Omental fat pad (tissue), 3 donors: ENCODE measurements at regions not wholly inside any gene's neighbourhood (a gene's known extent, or its start where the extent isn't known, plus 50 kb on each side); places are given as distances from the start of the nearest gene placed in this dataset.

Source experiments
- ATAC-seq: fragments of 150-250 bp; one replicate; pipeline ENCODE4 v1.9.1; 2016; ENCODE audit warnings: mild to moderate bottlenecking, moderate library complexity; ENCODE audit not compliant: low FRiP score
- DNase-seq: peaks from one replicate; pipeline ENCODE4 v3.0.0-alpha.2; 2019; ENCODE audit warnings: low spot score
- CTCF ChIP-seq, 3 donors: fragments of 450-650 bp; IDR thresholded peaks; one replicate each; pipeline ENCODE4 v1.5.1; 2016 to 2017; ENCODE audit warnings: antibody characterized with exemption in 3 of 3, mild to moderate bottlenecking in 3 of 3, moderate library complexity in 2 of 3

GRCh38 chr6:150651808-150652470 lies 52.3 kb downstream of the PLEKHG1 start:
- no peak for TF ChIP-seq CTCF (IDR thresholded peaks at IDR 0.05)
- no peak for DNase-seq
- ATAC-seq, result no peak

GRCh38 chr6:150652848-150653613 lies 53.3 kb downstream of the PLEKHG1 start:
- DNase-seq, result no peak
- no peak for ATAC-seq
- TF ChIP-seq CTCF (IDR thresholded peaks at IDR 0.05), result no peak

GRCh38 chr6:150654608-150655007 lies 54.9 kb downstream of the PLEKHG1 start:
- DNase-seq (no peak), ATAC-seq (no peak)
- no peak for TF ChIP-seq CTCF (IDR thresholded peaks at IDR 0.05)

- no peak for ATAC-seq
These were observed 56.5 kb downstream of the PLEKHG1 start for GRCh38 chr6:150656156-150656555.

GRCh38 chr6:150658421-150658820 lies 58.7 kb downstream of the PLEKHG1 start:
- no peak for TF ChIP-seq CTCF (IDR thresholded peaks at IDR 0.05)
- no peak for ATAC-seq
- no peak for DNase-seq

More at GRCh38 chr6:150656156-150656555, 56.5 kb downstream of the PLEKHG1 start:
- no peak for TF ChIP-seq CTCF (IDR thresholded peaks at IDR 0.05)
- no peak for DNase-seq

GRCh38 chr6:150659046-150659763 lies 59.5 kb downstream of the PLEKHG1 start:
- TF ChIP-seq CTCF (IDR thresholded peaks at IDR 0.05), result no peak
- ATAC-seq, result no peak
- DNase-seq, result no peak
